VCaP (cell line): ENCODE measurements at regions not wholly inside any gene's neighbourhood (a gene's known extent, or its start where the extent isn't known, plus 50 kb on each side); places are given as distances from the start of the nearest gene placed in this dataset.

ENCODE experiments used
- H3K27ac ChIP-seq: fragments of 450-650 bp; 2 replicates; pipeline ENCODE4 v1.5.1; 2017
- CTCF ChIP-seq: fragments of 450-650 bp; conservative IDR thresholded peaks from 2 replicates; pipeline ENCODE4 v1.5.1; 2017; ENCODE audit warnings: mild to moderate bottlenecking, moderate library complexity

DNA sequence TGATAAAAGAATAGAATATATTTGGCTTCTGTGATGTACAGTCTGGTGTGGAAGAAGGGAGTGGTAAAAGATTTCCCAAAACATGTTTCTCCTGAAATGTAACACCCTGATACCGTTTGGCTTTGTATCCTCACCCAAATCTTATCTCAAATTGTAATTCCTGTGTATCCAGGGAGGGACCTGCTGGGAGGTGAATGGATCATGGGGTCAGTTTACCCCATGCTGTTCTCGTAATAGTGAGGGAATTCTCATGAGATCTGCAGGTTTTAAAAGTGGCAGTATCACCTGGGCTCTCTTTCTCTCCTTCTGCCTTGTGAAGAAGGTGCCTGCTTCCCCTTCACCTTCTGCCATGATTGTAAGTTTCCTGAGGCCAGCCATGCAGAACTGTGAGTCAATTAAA lies 1070.8 kb downstream of the IGSF11 start:
- no peak for TF ChIP-seq CTCF
- H3K27ac ChIP-seq: no peak overlapping the region

GRCh38 chr3:117964814-117965213 lies 1069.8 kb downstream of the IGSF11 start:
- H3K27ac ChIP-seq: no peak overlapping the region
- TF ChIP-seq CTCF: no peak

GRCh38 chr3:117977504-117978228 lies 1057.0 kb downstream of the IGSF11 start:
- TF ChIP-seq CTCF: no peak

GRCh38 chr3:117979466-117979865 lies 1055.2 kb downstream of the IGSF11 start:
- TF ChIP-seq CTCF: no peak
- no peak overlapping the region for H3K27ac ChIP-seq

More at GRCh38 chr3:117977504-117978228, 1057.0 kb downstream of the IGSF11 start:
- no peak overlapping the region for H3K27ac ChIP-seq

DNA sequence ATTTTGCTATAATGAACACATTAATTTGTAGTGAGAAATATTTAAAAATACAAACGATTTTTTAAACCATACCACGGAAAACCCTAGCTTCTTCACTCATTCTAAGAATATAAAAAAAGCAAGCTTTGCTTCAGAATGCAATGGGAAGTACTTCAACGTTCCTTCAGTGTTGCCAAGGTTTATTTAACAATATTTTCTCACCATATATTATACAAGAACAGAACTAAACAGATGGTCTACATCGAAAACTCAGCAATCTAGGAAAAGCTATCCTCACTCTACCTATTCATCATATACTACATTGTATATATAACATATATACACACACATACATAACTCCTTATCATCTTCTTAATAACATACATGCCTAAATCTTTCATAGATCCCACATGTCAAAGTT lies 1047.4 kb downstream of the IGSF11 start:
- H3K27ac ChIP-seq: no peak overlapping the region
- TF ChIP-seq CTCF: no peak

DNA sequence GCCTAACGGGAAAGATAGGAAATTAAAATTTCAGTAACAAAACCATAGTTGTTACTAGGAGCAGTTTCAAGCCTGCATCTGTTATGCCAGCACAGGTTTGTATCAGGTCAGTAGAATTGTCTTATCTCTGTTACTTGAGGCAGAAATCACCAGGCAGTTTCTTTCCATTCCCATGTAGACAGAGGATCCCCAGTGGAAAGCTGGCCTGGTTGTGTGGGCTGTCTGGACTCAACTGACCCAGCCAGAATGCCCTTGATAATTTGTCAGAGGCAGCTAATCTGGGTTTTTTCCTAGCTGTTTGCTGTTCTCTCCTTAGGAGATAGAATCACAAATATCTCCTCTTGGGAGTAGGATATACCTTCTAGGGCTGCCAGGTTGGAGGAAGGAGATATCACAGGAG lies 1044.7 kb downstream of the IGSF11 start:
- no peak for TF ChIP-seq CTCF
- no peak overlapping the region for H3K27ac ChIP-seq

GRCh38 chr3:117990627-117991026 lies 1044.0 kb downstream of the IGSF11 start:
- H3K27ac ChIP-seq: no peak overlapping the region
- no peak for TF ChIP-seq CTCF
